ENCODE measurements at regions not wholly inside any gene's neighbourhood (a gene's known extent, or its start where the extent isn't known, plus 50 kb on each side); places are given as distances from the start of the nearest gene placed in this dataset.

- DNase-seq, result no peak
Observed at GRCh38 chr2:151032741-151033191, 228.9 kb downstream of the RBM43 start.

GRCh38 chr2:151030663-151031230 is 230.9 kb downstream of the RBM43 start:
- no peak for DNase-seq

- DNase-seq, result no peak
Observed at GRCh38 chr2:151029406-151030157, 232.1 kb downstream of the RBM43 start.

GRCh38 chr2:151028691-151029176 is 232.9 kb downstream of the RBM43 start:
- DNase-seq, result no peak

GRCh38 chr2:151027151-151027550 is 234.5 kb downstream of the RBM43 start:
- DNase-seq, result no peak

- no peak for DNase-seq
Observed at GRCh38 chr2:151025816-151026215, 235.8 kb downstream of the RBM43 start.

GRCh38 chr2:151024696-151025251 is 236.9 kb downstream of the RBM43 start:
- DNase-seq, result no peak

- no peak for DNase-seq
Observed at GRCh38 chr2:151021747-151022452, 239.8 kb downstream of the RBM43 start.

GRCh38 chr2:151020411-151020810 is 241.3 kb downstream of the RBM43 start:
- no peak for DNase-seq

- DNase-seq, result no peak
Observed at GRCh38 chr2:151009437-151010175, 252.1 kb downstream of the RBM43 start.

GRCh38 chr2:151007365-151007764 is 254.3 kb downstream of the RBM43 start:
- DNase-seq, result no peak

- DNase-seq, result no peak
Observed at GRCh38 chr2:151002959-151003600, 258.6 kb downstream of the RBM43 start.

- no peak for DNase-seq
Observed at GRCh38 chr2:150997702-150998440, 263.8 kb downstream of the RBM43 start.

- DNase-seq, result no peak
Observed at GRCh38 chr2:150997066-150997465, 264.6 kb downstream of the RBM43 start.

- DNase-seq, result no peak
Observed at GRCh38 chr2:150994076-150994475, 267.6 kb downstream of the RBM43 start.

- no peak for DNase-seq
Observed at GRCh38 chr2:150989969-150990368, 271.7 kb downstream of the RBM43 start.

GRCh38 chr2:150985741-150986140 is 275.9 kb downstream of the RBM43 start:
- DNase-seq, result no peak

- DNase-seq, result no peak
Observed at GRCh38 chr2:150983314-150983897, 278.3 kb downstream of the RBM43 start.

- no peak for DNase-seq
Observed at GRCh38 chr2:150981826-150982225, 279.8 kb downstream of the RBM43 start.

- no peak for DNase-seq
Observed at GRCh38 chr2:150978053-150978452, 283.6 kb downstream of the RBM43 start.

GRCh38 chr2:150977296-150977695 is 284.4 kb downstream of the RBM43 start:
- no peak for DNase-seq
